ENCODE measurements at regions not wholly inside any gene's neighbourhood (a gene's known extent, or its start where the extent isn't known, plus 50 kb on each side); places are given as distances from the start of the nearest gene placed in this dataset.

DNA sequence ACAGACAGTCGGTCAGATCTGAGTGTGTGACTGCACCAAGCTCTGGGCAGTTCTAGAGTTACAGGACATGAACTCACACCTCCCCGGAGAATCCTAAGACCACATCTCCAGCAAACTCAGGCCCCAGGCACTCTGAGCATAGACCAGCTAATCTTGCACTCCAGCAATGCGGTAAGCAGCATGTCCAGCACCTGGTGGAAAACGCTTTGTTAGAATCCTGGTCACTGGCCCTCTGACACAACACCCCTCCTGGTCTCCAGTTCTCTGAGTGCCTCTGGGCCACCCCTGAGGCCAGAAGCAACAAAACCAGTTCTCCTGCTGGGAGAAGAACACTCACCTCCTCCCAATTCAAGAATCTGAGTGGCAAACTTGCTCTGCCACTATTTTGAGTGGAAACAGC lies 82.7 kb upstream of the TMEM45B start:
- TF ChIP-seq POLR2A (IDR thresholded peaks at IDR 0.05) (no peak), EP300 (IDR thresholded peaks at IDR 0.05) (no peak)
- TF ChIP-seq, protein P1, sequence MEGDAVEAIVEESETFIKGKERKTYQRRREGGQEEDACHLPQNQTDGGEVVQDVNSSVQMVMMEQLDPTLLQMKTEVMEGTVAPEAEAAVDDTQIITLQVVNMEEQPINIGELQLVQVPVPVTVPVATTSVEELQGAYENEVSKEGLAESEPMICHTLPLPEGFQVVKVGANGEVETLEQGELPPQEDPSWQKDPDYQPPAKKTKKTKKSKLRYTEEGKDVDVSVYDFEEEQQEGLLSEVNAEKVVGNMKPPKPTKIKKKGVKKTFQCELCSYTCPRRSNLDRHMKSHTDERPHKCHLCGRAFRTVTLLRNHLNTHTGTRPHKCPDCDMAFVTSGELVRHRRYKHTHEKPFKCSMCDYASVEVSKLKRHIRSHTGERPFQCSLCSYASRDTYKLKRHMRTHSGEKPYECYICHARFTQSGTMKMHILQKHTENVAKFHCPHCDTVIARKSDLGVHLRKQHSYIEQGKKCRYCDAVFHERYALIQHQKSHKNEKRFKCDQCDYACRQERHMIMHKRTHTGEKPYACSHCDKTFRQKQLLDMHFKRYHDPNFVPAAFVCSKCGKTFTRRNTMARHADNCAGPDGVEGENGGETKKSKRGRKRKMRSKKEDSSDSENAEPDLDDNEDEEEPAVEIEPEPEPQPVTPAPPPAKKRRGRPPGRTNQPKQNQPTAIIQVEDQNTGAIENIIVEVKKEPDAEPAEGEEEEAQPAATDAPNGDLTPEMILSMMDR (IDR thresholded peaks at IDR 0.05) = no peak

Data from sigmoid colon (tissue), 4 donors.